GM19238 (cell line): ENCODE measurements at regions not wholly inside any gene's neighbourhood (a gene's known extent, or its start where the extent isn't known, plus 50 kb on each side); places are given as distances from the start of the nearest gene placed in this dataset.
"Not testable (repeated sequence)": the region's sequence is repeated elsewhere in the genome, so short reads cannot be mapped to it uniquely, and the experiment has no call there.

ENCODE experiments used
- DNase-seq: peaks from one replicate; pipeline ENCODE4 v3.0.0; 2011; ENCODE audit warnings: low spot score; ENCODE audit not compliant: insufficient read length

DNA sequence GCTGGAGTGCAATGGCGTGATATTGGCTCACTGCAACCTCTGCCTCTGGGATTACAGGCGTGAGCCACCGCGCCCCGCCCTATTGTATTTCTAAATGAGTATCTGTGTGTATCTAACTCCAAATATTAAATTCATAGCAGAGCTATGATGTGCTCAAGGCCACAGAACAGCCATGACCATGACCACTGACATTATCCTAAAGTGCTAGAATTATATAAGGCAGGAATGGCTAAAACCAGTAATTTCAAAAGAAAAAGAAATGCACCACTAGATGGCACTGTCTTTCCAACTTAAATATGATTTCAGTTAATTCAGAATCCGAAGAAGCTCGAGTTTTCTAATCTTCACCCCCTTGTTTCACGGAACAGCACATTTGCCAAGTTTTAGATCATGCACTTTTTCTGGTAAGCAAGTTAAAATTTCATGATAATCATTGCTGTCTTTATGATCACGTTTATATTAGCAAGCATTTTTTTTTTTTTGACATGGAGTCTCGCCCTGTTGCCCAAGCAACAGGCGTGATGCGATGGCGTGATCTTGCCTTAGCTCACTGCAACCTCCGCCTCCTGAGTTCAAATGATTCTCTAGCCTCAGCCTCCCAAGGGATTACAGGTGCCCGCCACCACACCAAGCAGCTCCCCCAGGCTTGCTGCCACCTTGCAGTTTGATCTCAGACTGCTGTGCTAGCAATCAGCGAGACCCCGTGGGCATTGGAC, 65.3 kb downstream of the OR13A1 start:
- peak; percentile 4 for DNase-seq

- not testable (repeated sequence) for DNase-seq
Observed at GRCh38 chr10:45250694-45251075, 64.7 kb downstream of the OR13A1 start.
